SIG-M5 treated with dmso at 0.1 percent for 504 hours (cell line): ENCODE measurements at regions not wholly inside any gene's neighbourhood (a gene's known extent, or its start where the extent isn't known, plus 50 kb on each side); places are given as distances from the start of the nearest gene placed in this dataset.
"Not testable (repeated sequence)": the region's sequence is repeated elsewhere in the genome, so short reads cannot be mapped to it uniquely, and the experiment has no call there.

Experiments
- DNase-seq: peaks from one replicate; lab custom pipeline; 2025; ENCODE audit not compliant: unreplicated experiment; lab: John Stamatoyannopoulos, UW

DNA sequence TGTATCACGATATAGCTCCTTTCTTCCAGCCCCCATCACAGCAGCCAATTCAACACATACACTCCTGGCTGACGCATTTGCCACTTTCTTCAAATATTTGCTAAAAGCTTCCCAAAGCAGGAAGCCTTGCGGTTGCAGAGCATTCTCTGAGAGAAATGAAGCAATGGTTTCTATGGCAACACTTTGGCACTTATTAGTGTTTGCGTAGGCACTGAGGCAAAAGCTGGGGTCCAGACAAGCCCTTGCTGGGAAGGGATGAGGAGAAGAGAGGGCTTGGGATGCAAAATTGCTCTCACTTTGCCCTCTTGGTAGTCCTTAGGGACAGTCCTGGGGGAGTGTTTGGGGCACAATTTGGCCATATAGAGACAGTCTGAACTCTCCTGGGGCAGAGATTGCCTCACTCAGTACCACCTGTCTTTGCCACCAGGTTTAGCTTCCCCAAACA lies 55.0 kb upstream of the PAK3 start:
- peak; percentile 46 for DNase-seq

DNA sequence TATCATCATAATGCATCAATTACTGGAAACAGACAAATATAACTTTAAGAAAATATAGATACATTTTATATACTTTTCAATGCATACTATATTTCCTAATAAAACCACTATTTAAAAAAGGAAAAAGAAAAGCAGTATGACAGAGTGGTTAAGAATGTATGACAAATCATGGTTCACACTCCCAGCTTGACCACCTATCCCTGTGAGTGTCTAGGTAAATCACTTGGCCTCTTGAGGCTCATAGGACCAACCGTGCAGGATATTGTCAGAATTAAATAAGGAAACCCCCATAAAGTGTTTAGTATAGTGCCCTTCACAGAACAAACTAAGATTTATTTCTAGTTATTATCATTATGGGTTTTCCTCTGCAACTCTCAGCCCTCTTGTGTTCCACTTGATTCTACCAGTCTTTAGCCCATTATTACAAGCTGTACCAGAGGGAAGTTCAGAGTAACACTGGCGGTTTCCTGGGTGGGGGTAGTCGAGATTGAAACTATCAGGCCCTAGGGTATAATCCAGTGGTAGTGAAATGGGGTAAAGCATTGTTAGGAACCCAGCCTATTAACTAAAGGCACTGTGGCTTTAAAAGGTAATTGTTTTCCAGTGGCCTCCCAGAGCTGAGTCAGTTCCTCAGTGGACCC lies 55.5 kb upstream of the PAK3 start:
- no peak for DNase-seq

DNA sequence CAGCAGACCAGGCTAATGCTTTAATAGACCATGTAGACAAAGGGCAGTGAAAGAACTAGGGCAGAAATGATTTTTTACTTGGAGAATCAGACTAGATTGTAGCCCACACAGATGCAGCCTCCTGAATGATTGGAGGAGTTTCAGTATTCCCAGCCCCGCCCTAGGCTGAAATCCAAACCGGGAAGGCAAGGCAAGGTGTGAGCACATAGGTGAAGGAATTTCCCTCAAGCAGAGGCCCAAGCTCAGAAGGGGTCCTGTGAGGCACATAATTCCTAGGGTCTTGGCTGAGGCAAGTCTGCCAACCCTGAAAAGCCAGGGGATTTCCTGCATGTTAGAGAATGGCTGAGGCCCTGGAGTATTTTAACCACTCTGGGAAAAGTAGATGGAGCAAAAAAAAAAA lies 56.4 kb upstream of the PAK3 start:
- DNase-seq: no peak

DNA sequence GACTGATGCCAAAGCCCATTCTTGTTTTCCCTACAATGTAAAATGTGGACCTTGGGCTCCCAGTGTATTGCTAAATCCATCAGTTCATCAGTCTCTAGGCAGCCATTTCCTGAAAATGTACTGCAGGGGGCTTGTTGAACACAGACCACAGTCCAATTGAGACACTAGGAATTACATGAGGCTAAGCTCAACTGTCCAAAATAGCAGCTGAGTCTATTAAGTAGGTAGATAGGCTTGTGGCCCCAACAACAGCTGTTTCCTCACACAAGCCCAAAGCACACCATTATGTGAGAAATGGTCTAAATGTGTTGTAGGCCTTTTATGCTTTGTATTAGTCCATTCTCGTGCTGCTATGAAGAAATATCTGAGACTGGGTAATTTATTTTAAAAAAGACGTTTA lies 60.0 kb upstream of the PAK3 start:
- no peak for DNase-seq

DNA sequence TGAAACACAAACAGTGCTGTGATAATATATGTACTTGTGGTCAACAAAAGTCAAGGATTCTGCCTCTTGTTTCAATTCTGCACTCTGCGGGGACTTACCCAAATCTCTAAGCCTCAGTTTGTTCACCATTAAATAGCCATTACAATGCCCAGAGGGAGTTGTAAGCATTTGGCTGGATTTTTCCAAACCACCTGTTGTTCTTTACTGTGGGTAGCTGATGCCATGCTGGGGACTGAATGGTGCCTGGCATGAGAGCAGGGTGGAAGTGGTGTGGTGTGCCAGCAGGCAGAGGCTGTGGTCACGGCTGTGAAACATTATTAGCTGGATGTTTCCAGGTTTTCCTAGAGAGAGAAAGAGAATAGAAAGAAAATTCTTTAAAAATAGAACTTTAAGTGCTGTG lies 60.7 kb upstream of the PAK3 start:
- DNase-seq: no peak

DNA sequence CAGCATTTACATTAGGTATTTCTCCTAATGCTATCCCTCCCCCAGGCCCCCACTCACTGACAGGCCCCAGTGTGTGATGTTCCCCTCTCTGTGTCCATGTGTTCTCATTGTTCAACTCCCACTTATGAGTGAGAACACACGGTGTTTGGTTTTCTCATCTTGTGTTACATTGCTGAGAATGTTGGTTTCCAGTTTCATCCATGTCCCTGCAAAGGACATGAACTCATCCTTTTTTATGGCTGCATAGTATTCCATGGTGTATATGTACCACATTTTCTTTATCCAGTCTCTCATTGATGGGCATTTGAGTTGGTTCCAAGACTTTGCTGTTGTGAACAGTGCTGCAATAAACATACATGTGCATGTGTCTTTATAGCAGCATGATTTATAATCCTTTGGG lies 73.0 kb upstream of the PAK3 start:
- not testable (repeated sequence) for DNase-seq

DNA sequence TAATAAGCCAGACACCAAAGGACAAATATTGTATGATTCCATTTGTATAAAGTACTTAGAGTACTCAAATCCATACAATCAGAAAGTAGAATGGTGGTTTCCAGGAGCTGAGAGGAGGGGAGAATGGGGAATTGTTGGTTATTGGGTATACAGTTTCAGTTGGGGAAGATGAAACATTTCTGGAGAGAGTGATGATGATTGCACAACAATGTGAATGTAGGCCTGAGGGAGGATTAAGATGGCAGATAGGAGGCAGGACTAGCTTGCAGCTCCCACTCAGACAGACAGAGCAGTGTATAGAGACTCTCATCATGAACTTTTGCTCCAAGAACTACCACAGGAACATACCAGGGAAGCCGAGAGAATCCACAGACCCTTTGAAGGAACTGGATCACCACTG lies 75.7 kb upstream of the PAK3 start:
- DNase-seq: no peak

DNA sequence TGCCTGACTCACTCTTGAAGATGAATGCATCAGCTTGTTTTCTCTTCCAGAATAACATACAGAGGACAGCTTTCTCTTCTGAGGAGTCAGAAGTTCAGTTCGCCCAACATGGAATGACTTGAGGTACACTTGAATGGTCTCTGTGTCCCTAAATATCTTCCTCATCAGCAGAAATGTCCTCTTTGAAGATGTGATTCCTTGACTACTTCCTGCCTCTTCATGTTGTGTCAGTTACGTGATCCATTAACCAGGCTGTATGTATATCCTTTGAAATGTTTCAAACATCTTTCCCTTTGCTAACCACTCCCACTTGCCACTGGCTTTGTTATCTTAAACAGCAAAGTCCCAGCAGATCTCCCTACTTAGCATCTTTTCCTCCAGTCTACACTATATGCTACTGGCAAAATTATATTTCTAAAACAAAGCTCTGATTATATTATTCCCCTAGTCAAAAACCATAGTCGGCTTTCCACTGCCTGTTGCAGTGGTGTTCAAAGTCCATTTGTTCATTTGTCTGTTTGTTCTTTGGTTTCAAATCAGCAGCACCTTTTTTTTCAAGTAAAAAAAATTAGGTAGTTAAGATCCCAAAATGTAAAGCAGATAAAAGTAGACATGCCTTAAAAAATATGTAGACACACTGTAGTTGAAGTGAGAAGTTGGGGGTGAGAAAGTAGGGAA lies 82.1 kb upstream of the PAK3 start:
- no peak for DNase-seq

DNA sequence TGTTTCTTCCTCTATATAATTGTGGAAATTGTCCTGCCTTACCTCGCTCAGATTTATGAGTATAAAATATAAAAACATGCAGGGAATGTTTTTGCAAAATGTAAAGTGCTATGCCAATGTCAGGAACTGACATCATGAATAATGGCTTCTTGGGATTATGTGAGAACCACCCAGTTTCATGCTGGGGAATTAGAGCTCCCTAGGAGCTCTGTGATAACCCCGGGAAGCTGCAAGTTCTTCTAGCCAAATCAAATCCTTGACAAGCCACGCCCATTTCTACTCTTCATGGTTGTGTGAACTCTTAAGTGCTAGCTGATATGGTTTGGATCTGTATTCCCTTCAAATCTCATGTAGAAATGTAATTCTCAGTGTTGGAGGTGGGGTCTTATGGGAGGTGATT lies 85.9 kb upstream of the PAK3 start:
- no peak for DNase-seq

DNA sequence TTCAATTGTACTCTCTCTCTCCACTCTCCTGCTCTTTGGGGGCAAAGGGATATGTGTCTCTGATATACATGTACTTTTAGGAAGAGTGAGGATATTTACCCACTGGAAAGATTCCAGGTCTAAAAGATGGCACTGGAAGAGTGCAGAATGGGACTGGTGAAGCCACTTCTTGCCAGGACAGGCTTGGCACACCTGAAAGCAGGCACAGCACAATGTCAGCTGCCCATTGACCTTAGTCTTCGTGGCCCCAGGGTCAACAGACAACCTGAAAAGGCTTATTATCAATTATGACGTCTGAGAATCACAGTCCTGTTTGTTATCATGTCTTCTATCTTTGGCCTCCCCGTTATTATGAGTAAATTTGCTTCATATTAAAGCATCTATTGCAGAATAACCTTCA lies 86.7 kb upstream of the PAK3 start:
- no peak for DNase-seq

DNA sequence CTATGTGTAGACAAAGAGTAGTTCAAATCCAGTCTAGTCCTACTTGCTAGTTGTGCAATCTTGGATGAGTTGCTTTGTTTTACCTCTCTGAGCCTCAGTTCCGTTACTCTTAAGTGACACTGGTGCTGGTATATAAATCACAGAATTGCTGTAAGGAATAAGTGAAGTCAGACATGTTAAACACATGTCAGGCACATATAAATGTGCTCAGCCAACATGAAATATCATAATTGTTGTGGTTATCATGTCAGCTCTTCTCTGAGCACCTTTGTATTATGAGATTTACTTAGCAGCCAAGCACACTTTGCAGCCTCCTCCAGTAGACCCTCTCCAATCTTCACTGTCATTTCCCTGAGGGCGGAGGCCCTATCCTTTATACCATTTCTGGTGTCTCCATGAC lies 87.9 kb upstream of the PAK3 start:
- DNase-seq: no peak

DNA sequence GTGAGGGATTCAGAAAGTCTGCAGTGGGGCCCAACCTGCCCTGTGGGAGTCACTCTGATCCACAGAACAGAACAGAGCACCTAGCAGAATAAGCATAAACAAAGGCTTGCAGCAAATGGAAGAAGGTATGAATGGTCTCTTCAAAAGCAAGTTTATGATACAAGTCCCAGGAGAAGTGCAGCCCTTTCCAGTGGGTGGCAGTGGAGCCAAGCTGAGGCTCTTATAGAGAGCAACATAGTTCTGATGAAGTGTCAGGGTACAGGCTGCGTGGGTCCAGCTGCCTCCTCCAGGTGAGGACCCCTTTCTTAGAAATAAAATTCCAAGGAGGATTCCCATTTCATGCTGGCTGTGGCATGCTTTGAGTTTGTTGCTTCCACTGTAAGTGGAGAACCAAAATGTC lies 88.8 kb upstream of the PAK3 start:
- no peak for DNase-seq

DNA sequence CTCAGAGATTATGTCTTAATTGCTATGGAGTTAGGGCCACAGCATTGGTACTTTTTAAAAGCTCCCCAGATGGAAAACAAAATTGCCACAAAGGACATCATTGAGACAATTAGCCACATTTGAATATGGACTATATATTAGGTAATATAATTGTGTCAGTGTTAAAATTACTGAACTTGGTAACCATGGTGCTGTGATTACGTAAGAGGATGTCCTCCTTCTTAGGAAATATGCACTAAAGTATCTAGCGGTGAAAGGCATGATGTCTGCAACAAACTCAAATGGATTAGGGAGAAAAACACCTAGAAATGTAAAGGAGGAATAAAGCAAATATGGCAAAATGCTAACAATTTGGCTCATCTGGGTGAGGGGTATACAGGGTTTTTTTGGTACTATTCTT lies 89.9 kb upstream of the PAK3 start:
- DNase-seq: peak; percentile 5

DNA sequence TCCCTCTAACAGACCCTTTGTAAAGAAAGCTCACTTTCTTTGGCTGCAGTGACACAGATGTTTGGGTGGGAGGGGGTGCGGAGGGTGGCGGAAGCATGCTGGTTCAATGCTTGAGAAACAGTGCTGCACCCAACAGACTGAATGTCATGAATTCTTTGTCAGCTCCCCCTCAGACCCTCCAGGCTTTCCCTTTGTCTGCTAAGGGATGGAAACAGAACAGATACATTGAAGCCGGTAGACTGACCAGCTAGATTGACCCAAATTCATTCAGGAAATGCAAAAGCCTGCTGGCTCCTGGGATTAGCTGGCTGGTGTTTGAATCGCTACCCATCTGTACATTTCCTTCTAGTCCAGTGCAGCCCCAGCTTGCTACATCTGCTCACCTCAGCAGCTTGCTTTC lies 90.8 kb upstream of the PAK3 start:
- DNase-seq: no peak

DNA sequence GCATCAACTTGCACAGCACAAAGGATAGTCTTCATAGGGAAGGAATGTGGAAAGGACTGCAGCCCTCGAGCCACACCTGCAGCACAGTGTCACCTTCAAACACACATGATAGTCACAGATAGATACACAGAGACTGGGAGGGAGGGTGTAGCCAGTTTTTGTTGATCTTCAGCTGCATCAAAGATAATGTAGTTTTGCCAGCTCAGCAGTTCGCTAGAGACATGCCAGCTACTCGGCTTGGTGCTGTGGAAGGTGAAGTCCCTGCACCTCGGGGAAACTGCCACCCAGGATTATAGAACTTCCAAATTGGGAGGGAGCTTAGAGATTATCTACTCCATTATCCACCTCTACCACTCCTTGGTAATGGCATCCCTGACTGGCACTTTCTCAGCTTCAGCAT lies 92.9 kb upstream of the PAK3 start:
- DNase-seq: no peak

DNA sequence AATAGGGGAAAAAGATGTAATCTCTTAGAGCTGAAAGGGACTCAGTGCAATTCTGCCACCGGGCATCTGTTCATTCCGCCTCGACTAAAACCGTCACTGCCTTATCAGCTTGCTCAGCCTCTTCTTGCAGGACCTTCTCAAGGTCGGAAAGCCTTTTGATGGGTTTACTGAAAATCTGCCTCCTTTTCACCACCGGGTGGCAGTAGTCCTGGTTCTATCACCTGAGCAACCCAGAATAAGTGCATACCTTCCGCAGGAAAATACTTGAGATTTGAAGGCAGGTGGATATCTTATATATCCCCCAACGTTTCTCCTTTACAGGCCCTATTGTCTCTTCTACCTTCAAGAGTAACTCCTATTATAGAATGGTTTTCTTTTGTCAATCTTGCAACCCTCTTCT lies 103.4 kb upstream of the PAK3 start:
- DNase-seq: peak; percentile 4

DNA sequence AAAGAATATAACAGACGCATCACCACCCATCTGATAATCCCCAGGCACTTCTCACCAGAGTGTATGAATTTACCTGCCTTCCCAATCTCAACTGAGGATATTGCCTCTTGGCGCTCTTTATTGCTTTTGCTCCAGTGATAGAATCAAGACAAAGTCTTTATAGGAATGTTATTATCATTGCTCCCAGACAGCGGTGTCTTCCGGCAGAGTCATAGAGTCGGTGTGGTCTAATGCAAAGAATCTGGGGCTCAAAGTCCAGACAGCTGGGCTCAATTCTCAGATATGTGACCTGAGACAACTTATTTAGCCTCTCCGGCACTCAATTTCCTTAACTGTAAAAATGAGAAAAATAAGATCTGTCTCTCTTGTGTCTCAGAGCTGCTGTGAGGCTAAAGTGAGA lies 106.1 kb upstream of the PAK3 start:
- DNase-seq: no peak

DNA sequence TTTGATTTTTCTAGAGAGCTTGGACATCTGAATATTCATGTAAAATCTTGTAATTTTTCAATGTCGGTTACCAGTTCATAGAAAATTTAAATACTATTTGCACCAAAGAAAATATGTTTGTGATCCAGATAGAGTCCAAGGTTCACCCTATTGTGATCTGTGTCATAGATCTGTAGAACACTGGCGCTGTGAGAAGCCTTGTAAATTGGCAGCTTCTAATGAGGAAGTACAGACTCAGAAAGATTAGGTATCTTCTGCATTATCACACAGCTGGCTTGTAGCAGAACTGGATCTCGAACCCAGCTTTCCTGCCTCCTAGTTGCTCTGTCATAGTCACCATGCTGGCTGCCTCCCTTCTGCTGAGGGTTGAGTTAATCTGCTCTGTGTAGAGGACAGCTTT lies 106.5 kb upstream of the PAK3 start:
- DNase-seq: no peak

DNA sequence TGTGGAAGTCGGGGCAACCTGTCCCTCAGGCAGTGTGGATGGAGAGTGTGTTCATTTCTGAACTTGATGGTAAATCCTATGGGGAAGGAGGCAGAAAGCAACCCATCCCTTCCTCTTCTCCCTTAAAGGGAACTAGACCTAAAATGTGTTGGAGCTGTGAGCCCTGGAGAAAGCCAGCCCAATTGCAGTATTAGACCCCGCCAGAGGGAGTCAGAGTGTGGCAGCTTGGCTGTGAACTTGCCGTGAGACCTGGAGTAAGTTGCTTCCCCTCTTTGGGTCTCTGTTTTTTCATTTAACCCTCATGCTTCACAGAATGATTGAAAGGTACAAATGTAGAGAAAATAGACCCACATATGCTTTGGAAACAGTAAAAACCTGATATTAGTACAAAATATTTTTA lies 108.7 kb upstream of the PAK3 start:
- no peak for DNase-seq

DNA sequence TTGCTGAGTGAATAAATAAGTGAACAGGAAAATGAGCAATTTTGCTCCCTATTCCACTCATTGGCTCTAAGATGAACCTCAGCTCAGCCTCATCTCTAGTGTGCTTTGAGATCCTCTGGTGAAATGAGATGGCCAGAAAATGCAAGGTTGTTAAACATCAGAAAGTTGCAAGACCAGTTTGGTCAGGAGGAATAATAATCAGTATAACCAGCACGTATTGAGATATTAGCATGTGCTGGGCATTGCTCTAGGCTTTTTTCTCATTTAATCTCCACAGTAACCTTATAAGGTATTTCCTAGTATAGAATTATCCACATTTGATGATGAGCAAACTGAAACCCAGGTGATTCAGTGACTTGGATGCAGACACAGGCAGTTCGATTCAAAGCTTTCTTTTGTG lies 110.5 kb upstream of the PAK3 start:
- no peak for DNase-seq

DNA sequence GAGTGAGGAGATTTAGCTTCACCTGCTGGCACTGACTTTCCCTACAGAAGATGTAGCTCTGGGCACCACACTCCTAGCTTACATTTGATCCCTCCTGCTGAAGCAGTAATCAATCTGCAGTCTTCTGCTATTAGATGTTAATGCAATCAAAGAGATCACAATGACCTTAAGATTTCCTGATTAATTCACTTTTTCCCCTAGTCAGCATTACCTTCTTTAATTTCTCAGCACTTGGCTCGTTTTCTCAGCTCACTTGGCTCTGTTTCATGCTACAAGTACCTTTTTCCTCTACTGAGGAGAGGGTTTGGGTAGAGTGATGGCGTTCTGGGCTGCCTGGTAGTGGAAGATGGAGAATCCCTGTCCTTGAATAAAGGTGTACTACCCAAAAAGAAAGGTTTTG lies 113.0 kb upstream of the PAK3 start:
- DNase-seq: no peak

DNA sequence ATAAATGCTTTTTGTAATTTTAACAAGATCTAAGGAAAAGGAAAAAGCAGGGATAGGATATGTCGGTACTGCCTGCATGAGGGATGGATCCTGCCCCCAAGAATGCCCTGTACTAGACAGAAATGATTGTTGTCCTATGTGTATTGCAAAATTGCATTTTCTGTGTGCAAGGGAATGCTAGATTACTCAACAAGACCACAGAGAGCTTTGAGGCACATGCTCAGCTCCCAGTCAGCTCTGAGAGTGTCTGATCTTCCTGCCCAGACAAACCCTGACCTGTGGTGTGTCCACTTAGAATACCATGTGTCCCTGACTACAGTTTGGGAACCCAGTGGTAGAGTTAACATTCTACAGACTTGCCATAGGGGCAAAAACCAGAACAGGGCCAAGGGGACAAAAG lies 129.2 kb upstream of the PAK3 start:
- no peak for DNase-seq

DNA sequence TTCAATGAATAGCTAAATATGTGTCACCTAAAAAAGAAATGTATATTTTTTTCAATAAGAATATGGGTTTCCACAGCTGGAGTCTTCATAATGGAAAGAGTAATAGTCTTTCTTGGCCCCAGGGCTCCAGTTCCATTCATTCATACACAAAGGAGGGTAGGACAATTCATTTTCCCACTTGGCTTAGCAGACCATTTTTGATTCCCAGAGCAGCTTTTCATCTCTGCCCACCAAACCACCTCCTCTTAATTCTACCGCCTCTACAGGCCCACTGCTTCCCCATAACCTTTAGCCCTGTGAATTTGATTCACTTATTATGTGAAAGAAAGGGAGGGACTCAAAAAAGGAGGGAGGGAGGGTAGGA lies 129.9 kb upstream of the PAK3 start:
- DNase-seq: no peak
